Left lung (tissue), 4 donors: ENCODE measurements at regions not wholly inside any gene's neighbourhood (a gene's known extent, or its start where the extent isn't known, plus 50 kb on each side); places are given as distances from the start of the nearest gene placed in this dataset.

Source experiments
- ATAC-seq: fragments of 200-7000 bp; cut with Tn5 transposase; one replicate; pipeline ENCODE4 v1.9.1; 2020; ENCODE audit warnings: moderate library complexity
- DNase-seq, 4 donors: peaks; one replicate each; pipeline ENCODE4 v3.0.0-alpha.2; 2013 to 2020
- H3K27ac ChIP-seq, 2 donors: fragments of 200-600 bp; sonication (generic) in 1 of 2; one replicate each; pipeline versions ENCODE4 v1.5.0 to v1.8.0; 2020 to 2021
- H3K27me3 ChIP-seq, 2 donors: fragments of 200-600 bp; sonication (generic) in 1 of 2; one replicate each; pipeline versions ENCODE4 v1.5.0 to v1.8.0; 2020 to 2021
- H3K36me3 ChIP-seq, 2 donors: fragments of 200-600 bp; sonication (generic) in 1 of 2; one replicate each; pipeline versions ENCODE4 v1.5.0 to v1.8.0; 2020 to 2021
- H3K4me1 ChIP-seq, 2 donors: fragments of 200-600 bp; one replicate each; pipeline ENCODE4 v1.8.0; 2021
- H3K4me3 ChIP-seq, 2 donors: fragments of 200-600 bp; sonication (generic) in 1 of 2; one replicate each; pipeline versions ENCODE4 v1.5.0 to v1.8.0; 2020 to 2021; ENCODE audit warnings: mild to moderate bottlenecking in 1 of 2
- H3K9me3 ChIP-seq, 2 donors: fragments of 200-600 bp; sonication (generic) in 1 of 2; one replicate each; pipeline versions ENCODE4 v1.5.0 to v1.8.0; 2020 to 2021
- intact Hi-C, 2 donors: fragments of 100-400 bp; cut with DNase I; formaldehyde crosslinking; loops; one replicate each; pipeline versions ENCODE4 v1.11.2 to v1.14.2; 2022
- TF ChIP-seq, protein P1 (sequence below), 2 donors: fragments of 200-600 bp; sonication (generic) in 1 of 2; IDR thresholded peaks; one replicate each; pipeline versions ENCODE4 v1.5.0 to v1.8.0; 2021; ENCODE audit warnings: antibody characterized with exemption in 2 of 2
- donor health status: DM: no; HTN: yes; CAD: no.
- donor health status: DM: no; HTN: no; CAD: no.

- TF ChIP-seq, protein P1, sequence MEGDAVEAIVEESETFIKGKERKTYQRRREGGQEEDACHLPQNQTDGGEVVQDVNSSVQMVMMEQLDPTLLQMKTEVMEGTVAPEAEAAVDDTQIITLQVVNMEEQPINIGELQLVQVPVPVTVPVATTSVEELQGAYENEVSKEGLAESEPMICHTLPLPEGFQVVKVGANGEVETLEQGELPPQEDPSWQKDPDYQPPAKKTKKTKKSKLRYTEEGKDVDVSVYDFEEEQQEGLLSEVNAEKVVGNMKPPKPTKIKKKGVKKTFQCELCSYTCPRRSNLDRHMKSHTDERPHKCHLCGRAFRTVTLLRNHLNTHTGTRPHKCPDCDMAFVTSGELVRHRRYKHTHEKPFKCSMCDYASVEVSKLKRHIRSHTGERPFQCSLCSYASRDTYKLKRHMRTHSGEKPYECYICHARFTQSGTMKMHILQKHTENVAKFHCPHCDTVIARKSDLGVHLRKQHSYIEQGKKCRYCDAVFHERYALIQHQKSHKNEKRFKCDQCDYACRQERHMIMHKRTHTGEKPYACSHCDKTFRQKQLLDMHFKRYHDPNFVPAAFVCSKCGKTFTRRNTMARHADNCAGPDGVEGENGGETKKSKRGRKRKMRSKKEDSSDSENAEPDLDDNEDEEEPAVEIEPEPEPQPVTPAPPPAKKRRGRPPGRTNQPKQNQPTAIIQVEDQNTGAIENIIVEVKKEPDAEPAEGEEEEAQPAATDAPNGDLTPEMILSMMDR (IDR thresholded peaks at IDR 0.05) = no peak
- intact Hi-C loops = no loop called here
- H3K4me3 ChIP-seq = no peak overlapping the region
- H3K27me3 ChIP-seq = no peaks in the 10 kb centered on the region
- no peak overlapping the region for H3K27ac ChIP-seq
- H3K4me1 ChIP-seq = no peaks in the 10 kb centered on the region
- H3K36me3 ChIP-seq = no peaks in the 10 kb centered on the region
- no peak for ATAC-seq
- DNase-seq = no peak
- H3K9me3 ChIP-seq = peaks cover 0 to 51% of the 10 kb centered on the region in 2 donors
Observed at GRCh38 chr10:130393342-130393741, 257.2 kb downstream of the GLRX3 start.

DNA sequence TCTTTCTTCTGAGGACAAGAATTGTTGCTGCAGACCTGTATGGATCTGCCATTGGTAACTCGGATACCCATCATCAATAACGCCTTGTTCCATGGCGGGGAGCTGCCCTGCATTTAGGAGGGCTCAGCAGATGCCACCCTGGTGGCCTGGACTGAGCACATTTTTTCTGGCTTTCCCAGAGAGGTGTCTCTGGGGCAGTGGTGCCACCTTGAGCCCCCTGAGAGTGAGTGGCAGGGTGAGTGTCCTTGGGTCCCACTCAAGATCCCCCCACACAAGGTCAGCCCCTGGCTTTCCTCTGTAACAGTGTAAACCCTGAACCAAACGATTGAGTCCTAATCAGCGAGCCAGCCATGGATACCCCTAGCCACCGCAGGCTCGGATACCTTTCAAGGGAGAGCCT is 258.6 kb downstream of the GLRX3 start:
- Histone ChIP-seq H3K4me3 (no peak overlapping the region), H3K9me3 (peaks cover 0 to 54% of the 10 kb centered on the region in 2 donors), H3K36me3 (no peaks in the 10 kb centered on the region), H3K27me3 (no peaks in the 10 kb centered on the region), H3K4me1 (no peaks in the 10 kb centered on the region), H3K27ac (no peak overlapping the region)
- intact Hi-C loops = no loop called here
- TF ChIP-seq, protein P1 (IDR thresholded peaks at IDR 0.05) = no peak
- no peak for ATAC-seq
- DNase-seq = no peak

- ATAC-seq (no peak), DNase-seq (no peak)
- no peaks in the 10 kb centered on the region for H3K4me1 ChIP-seq
- intact Hi-C loops = no loop called here
- TF ChIP-seq, protein P1 (IDR thresholded peaks at IDR 0.05) = no peak
- no peak overlapping the region for H3K4me3 ChIP-seq
- H3K27ac ChIP-seq = no peak overlapping the region
- peaks cover 0 to 54% of the 10 kb centered on the region in 2 donors for H3K9me3 ChIP-seq
- H3K36me3 ChIP-seq = no peaks in the 10 kb centered on the region
- H3K27me3 ChIP-seq = no peaks in the 10 kb centered on the region
Observed at GRCh38 chr10:130395248-130395936, 259.2 kb downstream of the GLRX3 start.

DNA sequence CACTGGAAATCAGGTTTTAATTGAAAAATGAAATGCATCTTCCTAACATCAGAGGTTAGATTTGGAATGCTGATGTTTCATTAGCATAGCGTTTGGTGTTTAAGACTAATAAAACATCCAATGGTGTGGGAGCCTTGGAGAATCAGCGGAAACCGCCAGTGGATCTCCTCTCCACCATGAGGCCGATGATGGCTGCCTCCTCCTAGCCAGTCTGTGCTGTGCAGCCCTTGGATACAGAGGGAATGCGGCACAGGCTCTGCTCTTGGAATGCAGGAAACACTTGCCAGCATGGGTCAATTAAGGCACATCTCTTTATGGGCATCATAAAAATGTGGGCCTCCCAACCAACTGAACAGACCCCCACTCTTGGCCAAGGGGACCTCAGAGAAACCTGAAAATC is 259.9 kb downstream of the GLRX3 start:
- Histone ChIP-seq H3K9me3 (peaks cover 0 to 54% of the 10 kb centered on the region in 2 donors), H3K4me1 (no peaks in the 10 kb centered on the region), H3K36me3 (no peaks in the 10 kb centered on the region), H3K27ac (no peak overlapping the region), H3K4me3 (no peak overlapping the region), H3K27me3 (no peaks in the 10 kb centered on the region)
- TF ChIP-seq, protein P1 (IDR thresholded peaks at IDR 0.05) = no peak
- ATAC-seq = no peak
- intact Hi-C loops = no loop called here
- no peak for DNase-seq

- intact Hi-C loops = no loop called here
- Histone ChIP-seq H3K9me3 (peaks cover 0 to 45% of the 10 kb centered on the region in 2 donors), H3K27me3 (no peaks in the 10 kb centered on the region), H3K27ac (no peak overlapping the region), H3K4me1 (no peaks in the 10 kb centered on the region), H3K36me3 (no peaks in the 10 kb centered on the region), H3K4me3 (no peak overlapping the region)
- DNase-seq (no peak), ATAC-seq (no peak)
- TF ChIP-seq, protein P1 (IDR thresholded peaks at IDR 0.05) = no peak
Observed at GRCh38 chr10:130398090-130398994, 262.2 kb downstream of the GLRX3 start.
